ENCODE measurements at regions not wholly inside any gene's neighbourhood (a gene's known extent, or its start where the extent isn't known, plus 50 kb on each side); places are given as distances from the start of the nearest gene placed in this dataset.

DNA sequence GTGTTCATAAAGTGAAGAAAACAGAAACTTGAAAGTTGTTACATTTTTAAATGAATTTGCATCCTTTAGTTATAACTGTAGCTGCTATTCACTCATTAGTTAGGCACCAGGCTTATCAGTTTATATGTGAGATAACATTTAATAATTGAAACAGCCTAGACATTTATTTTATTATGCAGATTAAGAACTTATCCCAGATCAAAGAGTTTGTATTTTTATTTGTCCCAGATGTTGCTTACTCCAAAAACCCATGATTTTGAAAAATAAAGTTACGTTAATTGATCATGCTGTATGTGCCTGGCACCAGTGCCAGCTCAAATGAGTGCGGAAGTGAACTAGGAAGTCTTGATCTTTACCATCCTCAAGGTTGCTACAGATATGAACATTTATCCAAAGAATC lies 172.7 kb upstream of the CARD18 start:
- H3K9me3 ChIP-seq (replicated peaks; ENCODE audit: control insufficient read depth, insufficient read depth, low read depth, low read length), result no peaks in the 10 kb centered on the region
- no peak overlapping the region for H3K27ac ChIP-seq (ENCODE audit: extremely low read depth, low read depth, low read length)
- WGBS (ENCODE audit: insufficient coverage, low coverage, missing lambda C conversion rate), result 83% methylated on average over 1 of the region's 2 CpGs
- TF ChIP-seq, protein P1, sequence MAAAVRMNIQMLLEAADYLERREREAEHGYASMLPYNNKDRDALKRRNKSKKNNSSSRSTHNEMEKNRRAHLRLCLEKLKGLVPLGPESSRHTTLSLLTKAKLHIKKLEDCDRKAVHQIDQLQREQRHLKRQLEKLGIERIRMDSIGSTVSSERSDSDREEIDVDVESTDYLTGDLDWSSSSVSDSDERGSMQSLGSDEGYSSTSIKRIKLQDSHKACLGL (CRISPR knock-in tag; IDR thresholded peaks at IDR 0.05; ENCODE audit: borderline replicate concordance, poor library complexity, severe bottlenecking), result no peak
- TF ChIP-seq ZZZ3 (IDR thresholded peaks at IDR 0.05) (no peak), ARID2 (IDR thresholded peaks at IDR 0.05) (no peak), WHSC1 (IDR thresholded peaks at IDR 0.05; ENCODE audit: low read length) (no peak), ZNF551 (CRISPR knock-in tag; IDR thresholded peaks at IDR 0.05) (no peak), ZNF282 (CRISPR knock-in tag; IDR thresholded peaks at IDR 0.05) (no peak), ZNF24 (IDR thresholded peaks at IDR 0.05) (no peak), CHCHD3 (CRISPR knock-in tag; IDR thresholded peaks at IDR 0.05) (no peak), POLR2H (tag; IDR thresholded peaks at IDR 0.05; ENCODE audit: low read depth) (no peak), SIRT6 (IDR thresholded peaks at IDR 0.05; ENCODE audit: low read depth, low read length) (no peak)
- TF ChIP-seq, protein P2, sequence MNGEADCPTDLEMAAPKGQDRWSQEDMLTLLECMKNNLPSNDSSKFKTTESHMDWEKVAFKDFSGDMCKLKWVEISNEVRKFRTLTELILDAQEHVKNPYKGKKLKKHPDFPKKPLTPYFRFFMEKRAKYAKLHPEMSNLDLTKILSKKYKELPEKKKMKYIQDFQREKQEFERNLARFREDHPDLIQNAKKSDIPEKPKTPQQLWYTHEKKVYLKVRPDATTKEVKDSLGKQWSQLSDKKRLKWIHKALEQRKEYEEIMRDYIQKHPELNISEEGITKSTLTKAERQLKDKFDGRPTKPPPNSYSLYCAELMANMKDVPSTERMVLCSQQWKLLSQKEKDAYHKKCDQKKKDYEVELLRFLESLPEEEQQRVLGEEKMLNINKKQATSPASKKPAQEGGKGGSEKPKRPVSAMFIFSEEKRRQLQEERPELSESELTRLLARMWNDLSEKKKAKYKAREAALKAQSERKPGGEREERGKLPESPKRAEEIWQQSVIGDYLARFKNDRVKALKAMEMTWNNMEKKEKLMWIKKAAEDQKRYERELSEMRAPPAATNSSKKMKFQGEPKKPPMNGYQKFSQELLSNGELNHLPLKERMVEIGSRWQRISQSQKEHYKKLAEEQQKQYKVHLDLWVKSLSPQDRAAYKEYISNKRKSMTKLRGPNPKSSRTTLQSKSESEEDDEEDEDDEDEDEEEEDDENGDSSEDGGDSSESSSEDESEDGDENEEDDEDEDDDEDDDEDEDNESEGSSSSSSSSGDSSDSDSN (IDR thresholded peaks at IDR 0.05; ENCODE audit: borderline replicate concordance in 1 of 2, low read depth in 2 of 2, low read length in 2 of 2), result no peak
- H3K9ac ChIP-seq (ENCODE audit: insufficient read depth in 1 of 2, low read depth in 2 of 2, low read length in 2 of 2), result no peak overlapping the region
- H3K79me2 ChIP-seq (ENCODE audit: control insufficient read depth, insufficient read depth, low read length), result no peaks in the 10 kb centered on the region
- H3K4me2 ChIP-seq (ENCODE audit: insufficient read depth, low read length), result no peak overlapping the region
- H4K20me1 ChIP-seq (replicated peaks; ENCODE audit: control insufficient read depth, insufficient read depth, low read length), result no peaks in the 10 kb centered on the region
- H3K9me1 ChIP-seq (ENCODE audit: control insufficient read depth, insufficient read depth, low read length), result no peaks in the 10 kb centered on the region
- no peak for DNase-seq (ENCODE audit: extremely low read depth in 1 of 4, low spot score in 3 of 4)
- no peak for FAIRE-seq
- H3K4me3 ChIP-seq, result no peak overlapping the region
- no peaks in the 10 kb centered on the region for H3K27me3 ChIP-seq (ENCODE audit: control insufficient read depth in 2 of 2, insufficient read depth in 2 of 2, low read length in 2 of 2)
- H3K36me3 ChIP-seq (ENCODE audit: control insufficient read depth, insufficient read depth, low read length), result no peaks in the 10 kb centered on the region
- ChIA-PET POLR2A (no interaction called here), CTCF (ENCODE audit: low intra/inter-chr PET ratio) (no interaction called here)
- ATAC-seq, result no peak
- H2AFZ ChIP-seq (ENCODE audit: low read depth, low read length), result no peak overlapping the region
- BruUV-seq (replicated peaks), result no TSS peak
- in situ Hi-C loops (cut with MboI), result no loop called here
- intact Hi-C loops (cut with micrococcal nuclease), result no loop called here
- H3K4me1 ChIP-seq (replicated peaks in 1 of 2; ENCODE audit: control insufficient read depth in 2 of 2, insufficient read depth in 2 of 2, low read length in 2 of 2), result no peaks in the 10 kb centered on the region
